ENCODE measurements at regions not wholly inside any gene's neighbourhood (a gene's known extent, or its start where the extent isn't known, plus 50 kb on each side); places are given as distances from the start of the nearest gene placed in this dataset.
"Not testable (repeated sequence)": the region's sequence is repeated elsewhere in the genome, so short reads cannot be mapped to it uniquely, and the experiment has no call there.

DNA sequence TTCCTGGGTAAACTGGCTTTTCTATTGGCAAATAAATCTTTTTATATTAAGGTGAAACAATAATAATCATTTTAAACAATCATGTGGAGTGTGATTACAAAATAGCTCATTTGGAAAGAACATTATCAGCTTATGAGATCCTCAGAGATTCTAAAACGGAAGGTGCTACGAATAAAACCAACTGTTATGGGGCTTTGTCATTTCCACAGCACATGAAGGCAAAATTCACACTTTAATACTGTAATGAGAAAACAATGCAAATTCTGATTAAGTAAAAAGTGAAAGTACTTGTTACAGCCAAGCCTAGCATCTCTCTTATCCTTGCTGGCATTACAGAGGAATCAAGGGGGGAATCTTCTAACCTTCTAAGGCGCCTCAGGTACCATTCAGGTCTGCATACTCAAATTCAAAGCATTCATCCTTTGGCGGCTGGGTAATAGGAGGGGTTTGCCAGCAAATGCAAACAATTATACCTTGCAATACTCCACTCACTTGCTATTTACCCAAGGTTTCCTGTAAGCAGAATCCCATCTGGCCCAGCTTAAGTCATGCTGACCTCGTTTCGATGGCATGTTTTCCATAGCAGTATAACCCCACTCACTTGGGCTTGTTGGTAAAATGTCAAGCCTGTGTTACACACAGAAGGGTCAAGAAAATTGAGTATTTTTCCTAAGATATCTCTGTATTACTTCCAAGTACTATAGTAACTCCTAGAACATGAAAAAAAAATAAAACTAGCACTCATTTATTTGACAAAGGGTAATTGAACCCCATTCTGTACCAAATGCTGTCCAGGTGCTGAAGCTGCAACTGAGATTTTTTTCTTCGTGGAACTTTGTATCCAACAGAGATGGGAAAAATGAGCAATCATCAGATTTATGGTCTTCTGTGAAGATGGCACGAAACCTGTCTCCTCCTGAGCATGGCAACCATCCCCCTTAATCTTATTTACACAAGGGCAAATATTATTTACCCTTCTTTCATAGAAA, 183.7 kb upstream of the LMCD1 start:
- intact Hi-C loops (cut with DNase I; ENCODE audit: low total_unique reads) = no loop called here

DNA sequence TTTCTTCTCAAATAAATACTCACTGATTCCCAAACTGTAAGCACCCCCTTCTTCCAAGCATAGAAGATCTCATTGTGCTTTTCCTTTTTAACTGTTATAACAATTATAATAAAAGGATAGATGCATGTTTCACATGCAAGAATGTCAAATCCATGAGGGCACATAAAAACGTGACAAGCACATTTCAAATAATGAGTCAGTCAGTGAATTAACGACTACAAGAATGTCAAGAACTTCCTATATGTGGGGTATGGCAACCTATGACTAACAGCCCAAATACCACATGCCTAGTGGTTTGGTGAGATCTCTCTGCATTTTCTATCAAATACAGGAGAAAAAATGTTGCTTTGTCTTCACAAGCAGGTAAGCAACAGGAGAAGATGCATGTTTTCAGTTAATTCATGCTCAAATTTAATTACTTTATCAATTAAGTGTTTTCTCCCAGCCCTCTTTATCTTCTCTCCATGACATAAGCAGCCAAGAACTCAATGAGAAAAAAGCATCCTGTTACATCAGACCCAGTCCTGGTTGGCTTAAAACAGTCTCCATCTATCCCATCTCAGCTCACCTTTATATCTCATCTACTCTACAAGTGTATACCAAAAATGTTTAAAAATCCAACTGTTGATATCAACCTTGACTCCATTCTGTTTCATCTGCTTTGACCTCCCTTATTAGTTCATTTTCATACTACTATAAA, 181.5 kb upstream of the LMCD1 start:
- Histone ChIP-seq H3K4me3 (no peak overlapping the region), H3K27me3 (no peaks in the 10 kb centered on the region), H3K9me3 (no peaks in the 10 kb centered on the region), H3K27ac (no peak overlapping the region), H3K4me1 (no peaks in the 10 kb centered on the region), H3K36me3 (no peaks in the 10 kb centered on the region)
- intact Hi-C loops (cut with DNase I; ENCODE audit: low total_unique reads) = loop anchor here (10.0 kb wide), 1 partner anchor 95 kb away; no protein-coding TSS in a partner anchor
- no peak for DNase-seq
- TF ChIP-seq, protein P1, sequence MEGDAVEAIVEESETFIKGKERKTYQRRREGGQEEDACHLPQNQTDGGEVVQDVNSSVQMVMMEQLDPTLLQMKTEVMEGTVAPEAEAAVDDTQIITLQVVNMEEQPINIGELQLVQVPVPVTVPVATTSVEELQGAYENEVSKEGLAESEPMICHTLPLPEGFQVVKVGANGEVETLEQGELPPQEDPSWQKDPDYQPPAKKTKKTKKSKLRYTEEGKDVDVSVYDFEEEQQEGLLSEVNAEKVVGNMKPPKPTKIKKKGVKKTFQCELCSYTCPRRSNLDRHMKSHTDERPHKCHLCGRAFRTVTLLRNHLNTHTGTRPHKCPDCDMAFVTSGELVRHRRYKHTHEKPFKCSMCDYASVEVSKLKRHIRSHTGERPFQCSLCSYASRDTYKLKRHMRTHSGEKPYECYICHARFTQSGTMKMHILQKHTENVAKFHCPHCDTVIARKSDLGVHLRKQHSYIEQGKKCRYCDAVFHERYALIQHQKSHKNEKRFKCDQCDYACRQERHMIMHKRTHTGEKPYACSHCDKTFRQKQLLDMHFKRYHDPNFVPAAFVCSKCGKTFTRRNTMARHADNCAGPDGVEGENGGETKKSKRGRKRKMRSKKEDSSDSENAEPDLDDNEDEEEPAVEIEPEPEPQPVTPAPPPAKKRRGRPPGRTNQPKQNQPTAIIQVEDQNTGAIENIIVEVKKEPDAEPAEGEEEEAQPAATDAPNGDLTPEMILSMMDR (IDR thresholded peaks at IDR 0.05) = no peak

More for the DNA sequence above, 183.7 kb upstream of the LMCD1 start:
- H3K9me3 ChIP-seq = no peaks in the 10 kb centered on the region
- no peaks in the 10 kb centered on the region for H3K27me3 ChIP-seq
- H3K4me3 ChIP-seq = no peak overlapping the region
- no peak for DNase-seq
- H3K27ac ChIP-seq = no peak overlapping the region
- TF ChIP-seq, protein P1 (IDR thresholded peaks at IDR 0.05) = no peak
- H3K4me1 ChIP-seq = no peaks in the 10 kb centered on the region
- no peaks in the 10 kb centered on the region for H3K36me3 ChIP-seq

DNA sequence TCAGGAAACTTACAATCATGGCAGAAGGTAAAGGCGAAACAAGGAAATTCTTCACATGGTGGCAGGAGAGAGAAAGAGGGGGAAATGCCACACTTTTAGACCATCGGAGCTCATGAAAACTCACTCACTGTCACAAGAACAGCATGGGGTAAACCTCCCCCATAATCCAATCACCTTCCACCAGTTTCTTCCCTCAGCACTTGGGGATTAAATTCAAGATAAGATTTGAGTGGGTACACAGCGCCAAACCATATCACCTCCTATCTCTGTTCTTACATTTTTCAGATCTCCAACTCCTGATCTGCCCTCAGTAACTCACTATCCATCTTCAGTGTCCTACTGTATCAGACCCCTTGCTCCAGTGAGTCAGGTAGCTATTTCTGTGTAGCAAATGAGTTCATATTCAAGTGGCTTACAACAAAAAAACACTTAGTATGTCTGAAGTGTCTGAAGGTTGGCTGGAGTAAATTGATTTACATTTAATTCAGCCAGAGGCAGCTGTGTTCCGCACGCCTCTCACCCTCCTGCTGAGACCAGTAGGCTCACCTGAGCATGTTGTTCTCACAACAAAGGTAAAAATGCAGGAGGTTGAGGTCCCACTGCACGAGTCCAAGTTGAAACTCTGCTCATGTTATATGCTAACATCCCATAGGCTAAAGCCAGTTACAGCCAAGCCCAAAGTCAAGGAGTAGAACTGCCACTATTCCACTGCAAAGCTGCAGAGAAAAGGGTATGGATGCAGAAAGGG, 180.7 kb upstream of the LMCD1 start:
- Histone ChIP-seq H3K36me3 (no peaks in the 10 kb centered on the region), H3K4me3 (no peak overlapping the region), H3K27ac (no peak overlapping the region), H3K27me3 (no peaks in the 10 kb centered on the region), H3K4me1 (no peaks in the 10 kb centered on the region), H3K9me3 (no peaks in the 10 kb centered on the region)
- TF ChIP-seq, protein P1 (IDR thresholded peaks at IDR 0.05) = no peak
- intact Hi-C loops (cut with DNase I; ENCODE audit: low total_unique reads) = loop anchor here (10.0 kb wide), 1 partner anchor 94 kb away; no protein-coding TSS in a partner anchor
- DNase-seq = no peak

DNA sequence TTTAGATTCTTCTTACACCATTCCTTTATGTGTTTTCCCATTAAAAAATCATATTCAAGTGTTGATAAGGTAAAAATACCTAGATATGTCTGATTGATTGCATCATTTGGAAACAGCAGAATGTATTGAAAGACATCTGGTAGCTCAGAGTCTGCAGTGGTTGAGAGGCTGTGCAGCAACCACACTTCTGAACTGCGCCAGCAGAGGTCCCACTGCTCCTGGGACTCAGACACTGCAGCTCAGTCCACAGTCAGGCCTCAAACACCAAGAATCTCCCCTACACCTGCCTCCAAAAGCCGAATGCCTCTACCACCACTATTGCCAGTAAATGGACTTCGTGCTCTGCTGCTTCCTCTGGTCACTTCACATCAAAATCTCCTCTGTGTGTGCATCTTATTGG, 176.9 kb upstream of the LMCD1 start:
- TF ChIP-seq, protein P1 (IDR thresholded peaks at IDR 0.05) = peak in 1 of 2 experiments; percentile 34
- Histone ChIP-seq H3K36me3 (no peaks in the 10 kb centered on the region), H3K4me3 (no peak overlapping the region), H3K27me3 (no peaks in the 10 kb centered on the region), H3K4me1 (no peaks in the 10 kb centered on the region), H3K9me3 (no peaks in the 10 kb centered on the region), H3K27ac (no peak overlapping the region)
- DNase-seq = peak in 1 of 2 donors; percentile 21
- intact Hi-C loops (cut with DNase I; ENCODE audit: low total_unique reads) = loop anchor here (10.0 kb wide), 1 partner anchor 90 kb away; no protein-coding TSS in a partner anchor

DNA sequence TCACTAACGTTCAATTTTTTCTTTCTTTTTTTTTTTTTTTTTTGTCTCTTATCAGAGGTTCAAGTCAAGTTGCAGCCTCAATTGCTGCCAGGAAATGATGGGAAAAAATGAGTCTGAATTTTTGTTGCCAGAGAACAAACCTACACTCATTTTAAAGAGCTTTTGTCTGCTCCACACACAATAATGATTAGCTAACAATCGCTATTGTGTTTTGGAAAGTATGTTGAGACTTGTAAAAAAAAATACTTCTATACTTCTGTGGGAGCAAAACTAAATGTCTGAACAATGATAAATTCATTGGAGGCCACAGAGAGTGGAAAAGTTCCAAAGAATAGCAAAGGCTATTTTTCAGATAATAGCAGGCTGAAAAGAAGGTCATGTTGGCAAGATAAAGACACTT, 176.3 kb upstream of the LMCD1 start:
- intact Hi-C loops (cut with DNase I; ENCODE audit: low total_unique reads) = loop anchor here (10.0 kb wide), 1 partner anchor 89 kb away; no protein-coding TSS in a partner anchor
- H3K36me3 ChIP-seq = no peaks in the 10 kb centered on the region
- no peaks in the 10 kb centered on the region for H3K9me3 ChIP-seq
- no peaks in the 10 kb centered on the region for H3K27me3 ChIP-seq
- no peak for DNase-seq
- no peak overlapping the region for H3K27ac ChIP-seq
- H3K4me1 ChIP-seq = no peaks in the 10 kb centered on the region
- TF ChIP-seq, protein P1 (IDR thresholded peaks at IDR 0.05) = no peak
- H3K4me3 ChIP-seq = no peak overlapping the region

DNA sequence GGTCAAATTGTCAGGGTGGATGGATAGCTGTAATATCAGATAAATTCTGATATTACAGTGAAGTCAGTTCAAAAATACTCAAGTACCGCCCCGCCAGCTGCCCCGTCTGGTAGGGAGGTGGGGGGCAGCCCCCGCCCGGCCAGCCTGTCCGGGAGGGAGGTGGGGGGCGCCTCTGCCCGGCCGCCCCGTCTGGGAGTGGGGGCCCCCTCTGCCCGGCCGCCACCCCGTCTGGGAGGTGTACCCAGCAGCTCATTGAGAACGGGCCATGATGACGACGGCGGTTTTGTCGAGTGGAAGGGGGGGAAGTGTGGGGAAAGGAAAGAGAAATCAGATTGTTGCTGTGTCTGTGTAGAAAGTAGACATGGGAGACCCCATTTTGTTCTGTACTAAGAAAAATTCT, 175.8 kb upstream of the LMCD1 start:
- H3K27me3 ChIP-seq, H3K9me3 ChIP-seq, H3K4me1 ChIP-seq, H3K27ac ChIP-seq, DNase-seq, H3K36me3 ChIP-seq, H3K4me3 ChIP-seq: not testable (repeated sequence)
- intact Hi-C loops (cut with DNase I; ENCODE audit: low total_unique reads) = loop anchor here (10.0 kb wide), 1 partner anchor 89 kb away; no protein-coding TSS in a partner anchor
